ENCODE measurements at regions not wholly inside any gene's neighbourhood (a gene's known extent, or its start where the extent isn't known, plus 50 kb on each side); places are given as distances from the start of the nearest gene placed in this dataset.

DNA sequence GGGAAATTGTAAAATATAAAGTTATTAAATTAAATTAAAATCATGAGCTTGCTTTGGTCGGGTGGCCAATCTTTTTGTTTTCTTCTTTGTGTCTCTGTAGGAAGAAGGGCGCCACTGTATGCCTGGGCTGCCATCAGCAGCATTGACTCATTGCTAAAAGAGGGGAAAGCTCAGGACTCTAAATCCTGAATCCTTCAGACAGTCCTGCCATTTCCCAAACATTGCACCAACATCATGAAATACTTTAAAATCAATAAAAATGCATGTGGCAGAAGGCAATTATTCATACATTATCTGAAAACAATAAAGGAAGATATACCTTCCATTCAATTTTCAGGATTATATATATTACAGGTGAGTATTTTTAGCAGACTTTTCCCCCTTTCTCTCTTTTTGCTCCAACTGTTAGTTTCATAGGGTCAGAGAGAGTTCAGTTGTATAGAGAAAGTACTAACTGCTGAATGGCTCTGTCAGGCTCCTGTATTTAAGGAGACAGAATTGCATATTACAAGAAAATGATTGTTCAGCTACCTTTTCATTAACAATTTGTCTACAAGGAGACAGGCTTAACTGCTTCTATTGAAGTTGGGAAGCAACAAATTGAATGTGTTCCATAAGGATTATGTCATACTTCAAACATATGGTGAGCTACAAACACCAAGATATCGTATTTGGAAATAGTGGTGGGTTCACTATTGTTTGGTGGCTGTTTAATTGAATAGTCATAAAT, 95.7 kb downstream of the ATPSCKMT start:
- no peaks in the 10 kb centered on the region for H3K27me3 ChIP-seq
- no peaks in the 10 kb centered on the region for H3K79me2 ChIP-seq (ENCODE audit: low read depth)
- peaks cover 16% of the 10 kb centered on the region for H3K4me1 ChIP-seq
- no peak overlapping the region for H3K4me2 ChIP-seq
- H3K4me3 ChIP-seq: no peak overlapping the region
- Mint-ChIP-seq H3K4me1 (peaks cover 10% of the 10 kb centered on the region), H3K27ac (no peak overlapping the region), H3K27me3 (ENCODE audit: insufficient read depth, low read depth) (peaks cover 2% of the 10 kb centered on the region), H3K36me3 (no peaks in the 10 kb centered on the region), H3K9me3 (no peaks in the 10 kb centered on the region), H3K4me3 (no peak overlapping the region)
- H3K9ac ChIP-seq: no peak overlapping the region
- H2AFZ ChIP-seq (replicated peaks): no peak overlapping the region
- H3K9me3 ChIP-seq (ENCODE audit: low read depth): no peaks in the 10 kb centered on the region
- no peak for DNase-seq (ENCODE audit: low spot score)
- no peak overlapping the region for H3K27ac ChIP-seq
- no peaks in the 10 kb centered on the region for H4K20me1 ChIP-seq (ENCODE audit: low read depth)
- H3K36me3 ChIP-seq: no peaks in the 10 kb centered on the region
- peaks cover 13% of the 10 kb centered on the region for H3F3A ChIP-seq (ENCODE audit: low read depth)
- TF ChIP-seq EZH2 (IDR thresholded peaks at IDR 0.05) (no peak), EZH2phosphoT487 (IDR thresholded peaks at IDR 0.05) (no peak)
- TF ChIP-seq, protein P1, sequence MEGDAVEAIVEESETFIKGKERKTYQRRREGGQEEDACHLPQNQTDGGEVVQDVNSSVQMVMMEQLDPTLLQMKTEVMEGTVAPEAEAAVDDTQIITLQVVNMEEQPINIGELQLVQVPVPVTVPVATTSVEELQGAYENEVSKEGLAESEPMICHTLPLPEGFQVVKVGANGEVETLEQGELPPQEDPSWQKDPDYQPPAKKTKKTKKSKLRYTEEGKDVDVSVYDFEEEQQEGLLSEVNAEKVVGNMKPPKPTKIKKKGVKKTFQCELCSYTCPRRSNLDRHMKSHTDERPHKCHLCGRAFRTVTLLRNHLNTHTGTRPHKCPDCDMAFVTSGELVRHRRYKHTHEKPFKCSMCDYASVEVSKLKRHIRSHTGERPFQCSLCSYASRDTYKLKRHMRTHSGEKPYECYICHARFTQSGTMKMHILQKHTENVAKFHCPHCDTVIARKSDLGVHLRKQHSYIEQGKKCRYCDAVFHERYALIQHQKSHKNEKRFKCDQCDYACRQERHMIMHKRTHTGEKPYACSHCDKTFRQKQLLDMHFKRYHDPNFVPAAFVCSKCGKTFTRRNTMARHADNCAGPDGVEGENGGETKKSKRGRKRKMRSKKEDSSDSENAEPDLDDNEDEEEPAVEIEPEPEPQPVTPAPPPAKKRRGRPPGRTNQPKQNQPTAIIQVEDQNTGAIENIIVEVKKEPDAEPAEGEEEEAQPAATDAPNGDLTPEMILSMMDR (IDR thresholded peaks at IDR 0.05): no peak

DNA sequence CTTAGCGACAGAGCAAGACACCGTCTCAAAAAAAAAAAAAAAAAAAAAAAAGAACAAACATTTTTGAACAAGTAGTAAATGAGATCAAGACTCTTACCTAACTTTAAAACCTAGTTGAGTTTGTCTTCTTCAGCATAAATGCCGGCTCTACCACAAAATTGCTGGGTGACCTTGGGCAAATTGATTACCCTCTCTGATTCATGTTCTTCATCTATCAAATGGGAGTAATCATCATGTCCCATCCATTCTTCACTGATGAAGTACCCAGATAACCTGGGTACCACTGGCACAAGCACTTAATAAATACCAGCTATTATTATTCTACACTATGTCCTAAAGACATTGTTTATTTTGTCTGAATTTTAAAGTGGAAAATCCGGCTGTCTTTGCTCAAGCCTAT, 96.3 kb downstream of the ATPSCKMT start:
- Histone ChIP-seq H3K4me2 (no peak overlapping the region), H3K27ac (no peak overlapping the region), H3F3A (ENCODE audit: low read depth) (peaks cover 10% of the 10 kb centered on the region), H3K27me3 (no peaks in the 10 kb centered on the region), H3K9ac (no peak overlapping the region), H3K79me2 (ENCODE audit: low read depth) (no peaks in the 10 kb centered on the region), H3K4me3 (no peak overlapping the region), H3K9me3 (ENCODE audit: low read depth) (no peaks in the 10 kb centered on the region), H2AFZ (replicated peaks) (no peak overlapping the region), H3K36me3 (no peaks in the 10 kb centered on the region), H3K4me1 (peaks cover 16% of the 10 kb centered on the region), H4K20me1 (ENCODE audit: low read depth) (no peaks in the 10 kb centered on the region)
- no peaks in the 10 kb centered on the region for H3K9me3 Mint-ChIP-seq
- H3K27ac Mint-ChIP-seq: no peak overlapping the region
- H3K27me3 Mint-ChIP-seq (ENCODE audit: insufficient read depth, low read depth): peaks cover 2% of the 10 kb centered on the region
- H3K4me3 Mint-ChIP-seq: no peak overlapping the region
- TF ChIP-seq, protein P1 (IDR thresholded peaks at IDR 0.05): no peak
- no peak for TF ChIP-seq EZH2 (IDR thresholded peaks at IDR 0.05)
- no peak for TF ChIP-seq EZH2phosphoT487 (IDR thresholded peaks at IDR 0.05)
- peaks cover 8% of the 10 kb centered on the region for H3K4me1 Mint-ChIP-seq
- DNase-seq (ENCODE audit: low spot score): no peak
- no peaks in the 10 kb centered on the region for H3K36me3 Mint-ChIP-seq

DNA sequence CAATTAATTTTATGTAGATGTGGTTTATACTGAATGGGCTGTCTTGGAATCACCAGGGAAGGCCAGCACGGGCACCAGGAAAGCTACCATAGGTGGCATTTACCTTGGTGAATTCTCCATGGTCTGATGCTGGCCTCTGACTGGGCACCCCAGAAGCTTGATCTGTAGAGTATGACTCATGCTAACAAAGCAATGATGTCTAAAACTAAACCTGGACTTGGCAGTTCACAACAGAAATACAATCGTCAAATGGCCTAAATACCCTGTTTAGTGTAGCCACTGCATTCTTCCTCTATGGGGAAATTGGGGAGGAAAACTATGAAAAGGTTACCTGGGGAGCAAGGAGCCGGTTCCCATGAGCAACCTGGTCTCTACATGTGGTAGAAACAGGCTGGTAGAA, 98.0 kb downstream of the ATPSCKMT start:
- no peaks in the 10 kb centered on the region for H3K79me2 ChIP-seq (ENCODE audit: low read depth)
- no peaks in the 10 kb centered on the region for H3K9me3 Mint-ChIP-seq
- H3K36me3 ChIP-seq: no peaks in the 10 kb centered on the region
- no peak overlapping the region for H3K4me3 ChIP-seq
- H3K27ac ChIP-seq: no peak overlapping the region
- no peak overlapping the region for H2AFZ ChIP-seq (replicated peaks)
- H4K20me1 ChIP-seq (ENCODE audit: low read depth): no peaks in the 10 kb centered on the region
- TF ChIP-seq EZH2 (IDR thresholded peaks at IDR 0.05) (no peak), EZH2phosphoT487 (IDR thresholded peaks at IDR 0.05) (no peak)
- TF ChIP-seq, protein P1 (IDR thresholded peaks at IDR 0.05): no peak
- H3K27me3 ChIP-seq: no peaks in the 10 kb centered on the region
- DNase-seq (ENCODE audit: low spot score): no peak
- H3K9ac ChIP-seq: no peak overlapping the region
- no peaks in the 10 kb centered on the region for H3K36me3 Mint-ChIP-seq
- no peak overlapping the region for H3K27ac Mint-ChIP-seq
- no peaks in the 10 kb centered on the region for H3K4me1 Mint-ChIP-seq
- no peak overlapping the region for H3K4me2 ChIP-seq
- peaks cover 1% of the 10 kb centered on the region for H3K4me1 ChIP-seq
- no peak overlapping the region for H3K4me3 Mint-ChIP-seq
- H3K27me3 Mint-ChIP-seq (ENCODE audit: insufficient read depth, low read depth): peaks cover 2% of the 10 kb centered on the region
- H3K9me3 ChIP-seq (ENCODE audit: low read depth): no peaks in the 10 kb centered on the region
- H3F3A ChIP-seq (ENCODE audit: low read depth): no peaks in the 10 kb centered on the region

Measured in neural progenitor cell (in vitro differentiated cells).